ENCODE measurements at regions not wholly inside any gene's neighbourhood (a gene's known extent, or its start where the extent isn't known, plus 50 kb on each side); places are given as distances from the start of the nearest gene placed in this dataset.

DNA sequence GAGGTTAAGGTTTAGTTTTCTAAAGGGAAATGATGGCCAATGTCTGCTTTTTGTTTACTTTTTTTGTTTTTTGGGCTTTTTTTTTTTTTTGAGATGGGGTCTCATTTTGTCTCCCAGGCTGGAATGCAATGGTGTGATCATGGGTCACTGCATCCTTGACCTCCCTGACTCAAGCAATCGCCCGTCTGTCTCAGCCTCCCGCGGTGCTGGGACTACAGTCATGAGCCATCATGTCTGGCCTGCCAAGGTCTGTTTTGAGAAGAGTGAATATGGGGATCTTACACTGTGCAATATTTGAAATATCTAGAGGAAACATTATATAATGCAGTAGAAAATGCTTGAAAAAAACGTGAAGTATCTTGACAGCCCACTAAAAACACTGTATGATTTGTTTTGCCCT is 162.5 kb downstream of the GASK1B start:
- DNase-seq (ENCODE audit: extremely low spot score), result no peak
- ChIA-PET POLR2A (no interaction called here), CTCF (no interaction called here)
- no peak for TF ChIP-seq ZNF384 (IDR thresholded peaks at IDR 0.05)
- TF ChIP-seq FOXA1 (IDR thresholded peaks at IDR 0.05), result no peak
- TF ChIP-seq SP1 (IDR thresholded peaks at IDR 0.05), result no peak
- no peak for TF ChIP-seq L3MBTL2 (conservative IDR thresholded peaks at IDR 0.05)
- no peak for TF ChIP-seq CTBP1 (IDR thresholded peaks at IDR 0.05; ENCODE audit: borderline replicate concordance)
- no peak for TF ChIP-seq ELF4 (IDR thresholded peaks at IDR 0.05)
- TF ChIP-seq FOXM1 (IDR thresholded peaks at IDR 0.05; ENCODE audit: borderline replicate concordance), result no peak
- TF ChIP-seq BHLHE40 (IDR thresholded peaks at IDR 0.05; ENCODE audit: borderline replicate concordance), result no peak
- no peak for TF ChIP-seq SUZ12 (IDR thresholded peaks at IDR 0.05)

DNA sequence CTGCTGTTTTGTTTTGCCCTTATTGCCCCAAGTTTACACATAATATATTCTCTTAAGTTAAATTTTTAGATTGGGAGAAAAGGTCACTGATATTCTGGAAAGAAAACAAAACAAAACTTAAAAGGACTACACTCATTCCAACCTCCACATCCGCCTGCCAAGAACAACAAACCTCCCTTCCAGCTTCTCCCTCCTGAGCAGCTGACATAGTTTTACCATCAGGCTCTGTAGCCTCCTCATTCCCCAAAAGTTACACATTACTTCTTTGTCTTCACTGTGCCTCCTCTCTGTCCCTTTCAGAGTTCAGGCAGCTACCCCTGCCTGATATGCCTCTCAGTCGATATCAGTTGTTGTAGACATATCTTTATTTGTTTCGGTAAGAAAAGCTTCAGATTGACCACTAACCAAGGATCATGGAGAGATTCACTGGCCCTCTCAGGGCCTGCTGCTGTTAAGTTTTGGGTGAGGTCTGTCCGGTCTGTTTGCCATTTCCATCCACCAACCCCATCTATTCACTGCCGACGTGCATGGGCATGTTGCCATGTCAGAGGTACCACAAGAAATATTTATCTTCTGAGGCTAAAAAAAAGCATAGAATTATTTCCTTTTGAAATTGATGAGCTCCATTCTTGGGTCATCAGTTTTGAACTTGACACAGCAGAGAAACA is 164.1 kb downstream of the GASK1B start:
- no peak for DNase-seq (ENCODE audit: extremely low spot score)
- ChIA-PET CTCF (interaction anchor here (0.6 to 0.8 kb wide), 2 partner anchors 152 to 478 kb away, joined by 3 to 4 read pairs; no protein-coding TSS in a partner anchor), POLR2A (no interaction called here)

DNA sequence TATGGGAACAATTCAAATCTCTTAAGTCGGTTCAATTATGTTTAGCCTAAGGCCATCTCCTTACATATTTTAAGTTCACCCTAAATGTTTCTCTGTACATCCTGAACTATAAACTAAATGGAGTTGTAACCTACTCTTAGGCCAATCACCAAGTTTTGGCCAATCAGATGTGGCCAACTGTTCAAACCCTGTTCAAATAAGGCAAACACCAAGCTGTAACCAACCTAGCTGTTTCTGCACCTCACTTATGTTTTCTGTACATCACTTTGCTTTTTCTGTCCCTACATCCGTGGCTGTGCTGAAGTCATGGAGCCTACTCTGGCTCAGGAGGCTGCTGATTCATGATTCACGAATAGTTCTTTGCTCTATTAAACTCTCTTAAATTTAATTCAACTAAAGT is 165.3 kb downstream of the GASK1B start:
- TF ChIP-seq L3MBTL2 (conservative IDR thresholded peaks at IDR 0.05), result no peak
- no peak for TF ChIP-seq NFRKB (IDR thresholded peaks at IDR 0.05)
- TF ChIP-seq FOXM1 (IDR thresholded peaks at IDR 0.05; ENCODE audit: borderline replicate concordance), result no peak
- TF ChIP-seq SUZ12 (IDR thresholded peaks at IDR 0.05), result no peak
- no peak for TF ChIP-seq BHLHE40 (IDR thresholded peaks at IDR 0.05; ENCODE audit: borderline replicate concordance)
- TF ChIP-seq FOXK2 (IDR thresholded peaks at IDR 0.05), result no peak
- TF ChIP-seq ELF4 (IDR thresholded peaks at IDR 0.05), result no peak
- TF ChIP-seq HDGF (IDR thresholded peaks at IDR 0.05; ENCODE audit: borderline replicate concordance), result no peak
- no peak for TF ChIP-seq LEF1 (IDR thresholded peaks at IDR 0.05; ENCODE audit: borderline replicate concordance)
- TF ChIP-seq SP1 (IDR thresholded peaks at IDR 0.05), result no peak
- no peak for TF ChIP-seq ZNF384 (IDR thresholded peaks at IDR 0.05)
- POLR2A ChIA-PET, result no interaction called here
- no peak for DNase-seq (ENCODE audit: extremely low spot score)
- CTCF ChIA-PET, result no interaction called here

More for the DNA sequence above, 164.1 kb downstream of the GASK1B start:
- TF ChIP-seq, protein P1, sequence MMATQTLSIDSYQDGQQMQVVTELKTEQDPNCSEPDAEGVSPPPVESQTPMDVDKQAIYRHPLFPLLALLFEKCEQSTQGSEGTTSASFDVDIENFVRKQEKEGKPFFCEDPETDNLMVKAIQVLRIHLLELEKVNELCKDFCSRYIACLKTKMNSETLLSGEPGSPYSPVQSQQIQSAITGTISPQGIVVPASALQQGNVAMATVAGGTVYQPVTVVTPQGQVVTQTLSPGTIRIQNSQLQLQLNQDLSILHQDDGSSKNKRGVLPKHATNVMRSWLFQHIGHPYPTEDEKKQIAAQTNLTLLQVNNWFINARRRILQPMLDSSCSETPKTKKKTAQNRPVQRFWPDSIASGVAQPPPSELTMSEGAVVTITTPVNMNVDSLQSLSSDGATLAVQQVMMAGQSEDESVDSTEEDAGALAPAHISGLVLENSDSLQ (IDR thresholded peaks at IDR 0.05), result no peak
- no peak for TF ChIP-seq NFRKB (IDR thresholded peaks at IDR 0.05)
- no peak for TF ChIP-seq HDGF (IDR thresholded peaks at IDR 0.05; ENCODE audit: borderline replicate concordance)
- no peak for TF ChIP-seq SP1 (IDR thresholded peaks at IDR 0.05)
- TF ChIP-seq ELF4 (IDR thresholded peaks at IDR 0.05), result no peak
- TF ChIP-seq FOXM1 (IDR thresholded peaks at IDR 0.05; ENCODE audit: borderline replicate concordance), result no peak
- no peak for TF ChIP-seq LEF1 (IDR thresholded peaks at IDR 0.05; ENCODE audit: borderline replicate concordance)
- TF ChIP-seq ARNT (IDR thresholded peaks at IDR 0.05), result no peak
- TF ChIP-seq FOXA1 (IDR thresholded peaks at IDR 0.05), result no peak

DNA sequence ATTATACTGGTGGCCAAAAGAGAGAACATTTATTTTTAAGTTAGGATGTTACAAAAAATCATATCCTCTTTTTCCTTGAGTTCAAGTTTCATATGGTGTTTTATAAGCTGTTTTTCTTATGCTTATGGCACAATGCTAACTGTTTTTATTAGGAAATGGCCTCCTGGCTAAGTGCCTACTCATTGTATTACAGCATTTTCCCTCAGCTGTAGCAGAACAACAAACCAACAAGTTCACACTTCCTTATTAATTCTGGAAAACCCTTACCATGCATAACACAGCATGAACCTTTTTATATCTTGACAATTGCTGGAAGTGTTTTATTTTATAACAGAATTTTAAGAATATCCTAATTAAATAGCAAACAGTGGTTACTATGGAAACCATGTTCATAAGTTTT is 165.8 kb downstream of the GASK1B start:
- CTCF ChIA-PET, result interaction anchor here (0.5 kb wide), 1 partner anchor 26 kb away, joined by 4 read pairs; no protein-coding TSS in a partner anchor
- no peak for DNase-seq (ENCODE audit: extremely low spot score)
- POLR2A ChIA-PET, result no interaction called here
- TF ChIP-seq FOXA1 (IDR thresholded peaks at IDR 0.05) (no peak), FOXM1 (IDR thresholded peaks at IDR 0.05; ENCODE audit: borderline replicate concordance) (no peak), FOXK2 (IDR thresholded peaks at IDR 0.05) (no peak), L3MBTL2 (conservative IDR thresholded peaks at IDR 0.05) (no peak), TARDBP (IDR thresholded peaks at IDR 0.05) (no peak), NFRKB (IDR thresholded peaks at IDR 0.05) (no peak), BHLHE40 (IDR thresholded peaks at IDR 0.05; ENCODE audit: borderline replicate concordance) (no peak), LEF1 (IDR thresholded peaks at IDR 0.05; ENCODE audit: borderline replicate concordance) (no peak), HDGF (IDR thresholded peaks at IDR 0.05; ENCODE audit: borderline replicate concordance) (no peak), ZNF384 (IDR thresholded peaks at IDR 0.05) (no peak), SP1 (IDR thresholded peaks at IDR 0.05) (no peak), CTBP1 (IDR thresholded peaks at IDR 0.05; ENCODE audit: borderline replicate concordance) (no peak), ELF4 (IDR thresholded peaks at IDR 0.05) (no peak), ARNT (IDR thresholded peaks at IDR 0.05) (no peak), SUZ12 (IDR thresholded peaks at IDR 0.05) (no peak)
- TF ChIP-seq, protein P1 (IDR thresholded peaks at IDR 0.05), result no peak

DNA sequence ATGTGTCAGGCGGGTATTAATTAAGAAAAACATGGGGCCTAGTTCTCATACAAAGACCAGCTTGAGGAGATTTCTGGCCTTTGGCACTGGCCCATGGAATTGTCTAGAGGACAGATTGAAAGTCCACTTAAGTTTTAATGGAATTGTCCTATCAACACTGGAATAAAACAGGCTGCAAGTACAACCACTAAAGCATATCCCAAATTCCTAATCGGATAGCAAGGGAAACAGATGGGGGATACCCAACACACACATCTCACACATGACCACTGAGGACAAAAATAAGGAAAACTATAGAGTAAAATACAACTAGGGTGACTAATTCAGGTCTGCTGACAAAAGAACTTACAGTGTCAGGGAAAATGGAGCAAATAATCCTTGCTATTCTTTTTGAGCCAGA is 167.8 kb downstream of the GASK1B start:
- TF ChIP-seq L3MBTL2 (conservative IDR thresholded peaks at IDR 0.05) (no peak), BHLHE40 (IDR thresholded peaks at IDR 0.05; ENCODE audit: borderline replicate concordance) (no peak), HDGF (IDR thresholded peaks at IDR 0.05; ENCODE audit: borderline replicate concordance) (no peak), NFRKB (IDR thresholded peaks at IDR 0.05) (no peak), LEF1 (IDR thresholded peaks at IDR 0.05; ENCODE audit: borderline replicate concordance) (no peak), ELF4 (IDR thresholded peaks at IDR 0.05) (no peak), FOXK2 (IDR thresholded peaks at IDR 0.05) (no peak), FOXA1 (IDR thresholded peaks at IDR 0.05) (no peak), SUZ12 (IDR thresholded peaks at IDR 0.05) (no peak), TARDBP (IDR thresholded peaks at IDR 0.05) (no peak), SP1 (IDR thresholded peaks at IDR 0.05) (no peak), ZNF384 (IDR thresholded peaks at IDR 0.05) (no peak), FOXM1 (IDR thresholded peaks at IDR 0.05; ENCODE audit: borderline replicate concordance) (no peak), CTBP1 (IDR thresholded peaks at IDR 0.05; ENCODE audit: borderline replicate concordance) (no peak), ARNT (IDR thresholded peaks at IDR 0.05) (no peak)
- TF ChIP-seq, protein P1 (IDR thresholded peaks at IDR 0.05), result no peak
- DNase-seq (ENCODE audit: extremely low spot score), result no peak
- POLR2A ChIA-PET, result no interaction called here
- CTCF ChIA-PET, result no interaction called here

DNA sequence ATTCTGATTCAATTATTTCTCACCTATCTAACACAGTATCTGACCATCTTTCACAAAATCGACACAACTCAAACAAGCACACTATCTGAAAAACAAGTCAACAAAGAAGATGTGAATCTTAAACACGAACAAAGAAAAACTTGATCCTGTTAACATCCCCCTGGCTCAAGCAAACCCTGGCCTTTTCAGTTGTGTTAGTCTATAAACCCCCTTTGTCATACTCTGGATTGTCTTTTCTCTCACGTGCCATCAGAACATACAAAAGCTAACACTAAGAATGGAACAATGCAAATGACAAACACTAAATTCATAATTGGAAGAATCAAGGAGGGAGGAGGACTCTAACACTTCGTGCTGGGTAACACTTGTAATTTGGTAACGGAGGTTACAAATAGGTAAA is 168.7 kb downstream of the GASK1B start:
- ChIA-PET CTCF (no interaction called here), POLR2A (no interaction called here)
- no peak for DNase-seq (ENCODE audit: extremely low spot score)
- TF ChIP-seq LEF1 (IDR thresholded peaks at IDR 0.05; ENCODE audit: borderline replicate concordance), result no peak
- no peak for TF ChIP-seq FOXM1 (IDR thresholded peaks at IDR 0.05; ENCODE audit: borderline replicate concordance)
